ENCODE measurements at regions not wholly inside any gene's neighbourhood (a gene's known extent, or its start where the extent isn't known, plus 50 kb on each side); places are given as distances from the start of the nearest gene placed in this dataset.

- Histone ChIP-seq H3K4me2 (ENCODE audit: low read depth, low read length, poor library complexity, severe bottlenecking) (no peak overlapping the region), H3K9me3 (ENCODE audit: insufficient read depth, low read length) (no peaks in the 10 kb centered on the region), H3K36me3 (ENCODE audit: low read length) (no peaks in the 10 kb centered on the region), H2AFZ (ENCODE audit: low read depth, low read length, severe bottlenecking) (no peak overlapping the region), H3K4me3 (ENCODE audit: insufficient read depth, low read length, poor library complexity, severe bottlenecking) (no peak overlapping the region), H3K27ac (ENCODE audit: low read depth, low read length) (no peak overlapping the region), H3K79me2 (ENCODE audit: insufficient read depth, low read length) (no peaks in the 10 kb centered on the region), H3K9ac (ENCODE audit: low read length) (no peak overlapping the region), H3K27me3 (ENCODE audit: low read length) (no peaks in the 10 kb centered on the region), H3K9me2 (replicated peaks; ENCODE audit: insufficient read depth, low read length) (no peaks in the 10 kb centered on the region), H4K20me1 (ENCODE audit: low read depth, low read length) (no peaks in the 10 kb centered on the region), H3F3A (ENCODE audit: insufficient read depth) (no peaks in the 10 kb centered on the region)
- TF ChIP-seq EZH2phosphoT487 (conservative IDR thresholded peaks at IDR 0.05; ENCODE audit: low read length) (no peak), CTCF (IDR thresholded peaks at IDR 0.05; ENCODE audit: insufficient read depth, low read length, poor library complexity, severe bottlenecking) (no peak)
These were observed 82.4 kb downstream of the BOD1 start for GRCh38 chr5:173534031-173534430.

- H3K9ac ChIP-seq (ENCODE audit: low read length): no peak overlapping the region
- H3K27me3 ChIP-seq (ENCODE audit: low read length): no peaks in the 10 kb centered on the region
- no peaks in the 10 kb centered on the region for H4K20me1 ChIP-seq (ENCODE audit: low read depth, low read length)
- TF ChIP-seq EZH2phosphoT487 (conservative IDR thresholded peaks at IDR 0.05; ENCODE audit: low read length): no peak
- no peak for TF ChIP-seq CTCF (IDR thresholded peaks at IDR 0.05; ENCODE audit: insufficient read depth, low read length, poor library complexity, severe bottlenecking)
- H3K4me2 ChIP-seq (ENCODE audit: low read depth, low read length, poor library complexity, severe bottlenecking): no peak overlapping the region
- H3K36me3 ChIP-seq (ENCODE audit: low read length): no peaks in the 10 kb centered on the region
- H3K27ac ChIP-seq (ENCODE audit: low read depth, low read length): no peak overlapping the region
- no peaks in the 10 kb centered on the region for H3K9me2 ChIP-seq (replicated peaks; ENCODE audit: insufficient read depth, low read length)
- H2AFZ ChIP-seq (ENCODE audit: low read depth, low read length, severe bottlenecking): no peak overlapping the region
- H3K9me3 ChIP-seq (ENCODE audit: insufficient read depth, low read length): no peaks in the 10 kb centered on the region
- H3K4me3 ChIP-seq (ENCODE audit: insufficient read depth, low read length, poor library complexity, severe bottlenecking): no peak overlapping the region
- H3K79me2 ChIP-seq (ENCODE audit: insufficient read depth, low read length): no peaks in the 10 kb centered on the region
- no peaks in the 10 kb centered on the region for H3F3A ChIP-seq (ENCODE audit: insufficient read depth)
These were observed 83.7 kb downstream of the BOD1 start for GRCh38 chr5:173532689-173533250.

GRCh38 chr5:173531863-173532262 is 84.6 kb downstream of the BOD1 start:
- H3K27ac ChIP-seq (ENCODE audit: low read depth, low read length): no peak overlapping the region
- no peaks in the 10 kb centered on the region for H3K9me3 ChIP-seq (ENCODE audit: insufficient read depth, low read length)
- H3K9me2 ChIP-seq (replicated peaks; ENCODE audit: insufficient read depth, low read length): no peaks in the 10 kb centered on the region
- no peaks in the 10 kb centered on the region for H3F3A ChIP-seq (ENCODE audit: insufficient read depth)
- H3K79me2 ChIP-seq (ENCODE audit: insufficient read depth, low read length): no peaks in the 10 kb centered on the region
- no peak for TF ChIP-seq EZH2phosphoT487 (conservative IDR thresholded peaks at IDR 0.05; ENCODE audit: low read length)
- TF ChIP-seq CTCF (IDR thresholded peaks at IDR 0.05; ENCODE audit: insufficient read depth, low read length, poor library complexity, severe bottlenecking): no peak
- no peak overlapping the region for H3K9ac ChIP-seq (ENCODE audit: low read length)
- H4K20me1 ChIP-seq (ENCODE audit: low read depth, low read length): no peaks in the 10 kb centered on the region
- H3K27me3 ChIP-seq (ENCODE audit: low read length): no peaks in the 10 kb centered on the region
- no peak overlapping the region for H2AFZ ChIP-seq (ENCODE audit: low read depth, low read length, severe bottlenecking)
- no peak overlapping the region for H3K4me3 ChIP-seq (ENCODE audit: insufficient read depth, low read length, poor library complexity, severe bottlenecking)
- no peak overlapping the region for H3K4me2 ChIP-seq (ENCODE audit: low read depth, low read length, poor library complexity, severe bottlenecking)
- no peaks in the 10 kb centered on the region for H3K36me3 ChIP-seq (ENCODE audit: low read length)

Data from SU-DHL-6 (cell line).